Stimulated activated naive CD8-positive, alpha-beta T cell treated with anti-CD3 and anti-CD28 coated beads, Interleukin-15, Interleukin-2, amounts not matched to agents 100 U/mL and 50 U/mL, for 24 hours (primary cell): ENCODE measurements at regions not wholly inside any gene's neighbourhood (a gene's known extent, or its start where the extent isn't known, plus 50 kb on each side); places are given as distances from the start of the nearest gene placed in this dataset.

Experiments used
- ATAC-seq: fragments of 150-1000 bp; cut with Tn5 transposase; one replicate; pipeline ENCODE4 v1.10.0; 2021
- DNase-seq: peaks from one replicate; pipeline ENCODE4 v3.0.0; 2021

DNA sequence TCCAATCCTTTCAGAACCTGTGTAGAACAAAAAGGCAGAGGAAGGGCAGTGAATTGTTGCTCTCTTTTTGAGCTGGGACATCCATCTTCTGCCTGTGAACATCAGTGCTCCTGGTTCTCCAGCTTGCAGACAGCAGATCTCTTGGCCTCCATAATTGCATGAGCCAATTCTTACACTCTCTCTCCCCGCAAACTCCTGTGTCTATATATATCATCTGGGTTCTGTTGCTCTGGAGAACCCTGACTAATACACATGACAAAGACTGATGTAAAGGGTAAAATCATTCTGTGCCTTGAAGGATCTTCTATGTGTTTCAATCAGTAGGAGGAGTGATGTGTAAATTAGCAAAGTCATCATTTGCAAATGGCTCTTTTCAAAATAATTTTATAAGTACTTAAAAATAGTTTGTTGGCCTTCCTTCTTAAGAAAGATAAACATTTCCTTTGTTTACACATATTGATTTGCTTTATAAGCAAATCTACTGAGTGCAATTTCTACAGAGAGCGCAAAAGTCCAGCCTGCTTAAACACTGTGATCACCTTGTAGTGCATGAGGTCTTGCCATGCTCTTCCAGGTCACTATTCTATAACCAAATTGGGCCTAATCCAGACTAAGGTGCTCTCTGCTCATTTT is 154.9 kb upstream of the ANKRD28 start:
- ATAC-seq (no peak), DNase-seq (no peak)

DNA sequence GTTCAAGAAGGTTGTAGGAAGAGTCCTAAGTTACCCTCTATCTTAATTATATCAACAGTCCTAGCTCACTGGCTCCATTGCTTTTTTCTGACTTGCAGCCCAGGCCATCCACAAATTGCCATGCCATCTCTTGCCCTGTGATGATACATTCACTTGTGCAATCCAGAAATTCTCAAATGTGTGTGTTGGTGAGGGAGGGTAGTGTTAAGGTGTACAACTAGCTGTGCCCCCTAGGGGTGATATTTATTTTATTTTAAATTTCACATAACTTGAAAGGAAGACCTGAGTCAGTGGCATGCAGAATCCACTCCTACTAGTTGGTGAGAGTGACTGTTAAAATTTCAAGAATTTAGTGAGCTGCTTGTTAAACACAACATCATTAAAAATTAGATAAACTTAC is 156.1 kb upstream of the ANKRD28 start:
- no peak for ATAC-seq
- no peak for DNase-seq

DNA sequence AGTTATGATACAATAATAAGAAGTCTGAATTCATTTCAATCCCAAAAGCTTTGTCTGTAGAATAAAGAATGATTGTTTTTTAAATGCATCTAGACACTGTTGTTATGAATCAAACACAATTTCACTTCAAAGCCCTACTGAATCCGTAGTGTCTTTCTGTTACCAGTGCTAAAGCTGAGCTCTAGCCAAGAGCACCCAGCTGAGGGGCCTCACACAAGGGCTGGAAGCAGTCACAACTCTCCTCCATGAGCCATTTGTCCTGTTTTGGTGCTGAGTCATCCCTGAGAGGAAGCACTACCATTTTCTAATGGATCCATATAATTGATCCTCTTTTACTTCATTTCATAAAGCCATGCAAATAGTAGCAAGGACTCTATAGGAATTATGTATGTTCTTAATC is 158.2 kb upstream of the ANKRD28 start:
- no peak for ATAC-seq
- DNase-seq = no peak

DNA sequence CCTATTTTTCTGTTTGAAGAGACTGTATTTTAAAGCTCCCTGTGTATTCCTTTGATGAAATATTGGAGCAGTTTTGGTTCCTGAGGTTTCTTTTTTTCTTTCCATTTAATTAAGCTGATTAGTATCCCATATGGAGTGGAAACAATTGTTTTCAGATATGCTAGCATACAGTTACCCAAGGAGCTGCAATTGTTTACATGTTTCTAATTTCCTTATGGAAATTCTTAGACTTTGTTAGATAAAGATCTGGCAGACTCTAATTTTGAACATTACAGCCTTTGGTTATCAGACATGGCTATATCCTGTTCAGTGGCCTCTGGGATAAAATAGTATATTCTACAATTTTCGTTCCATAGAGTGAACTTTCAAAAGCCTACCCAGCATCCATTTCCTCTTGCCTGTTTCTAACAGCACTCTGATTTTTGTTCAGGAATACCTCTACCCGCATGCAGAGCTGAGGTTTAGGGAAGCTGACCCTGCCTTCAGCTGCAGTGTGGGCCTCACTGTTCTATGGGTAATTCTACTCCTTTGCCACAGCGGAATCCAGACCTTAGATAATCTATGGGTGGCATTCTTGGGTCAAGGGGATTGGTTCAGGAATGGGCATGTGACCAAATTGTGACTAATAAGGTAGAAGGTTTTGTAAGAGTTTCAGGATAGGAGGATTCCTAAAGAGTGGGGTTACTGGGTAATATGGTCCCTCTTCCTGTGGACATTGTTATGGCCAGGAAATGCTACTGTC is 161.1 kb upstream of the ANKRD28 start:
- DNase-seq (no peak), ATAC-seq (no peak)

DNA sequence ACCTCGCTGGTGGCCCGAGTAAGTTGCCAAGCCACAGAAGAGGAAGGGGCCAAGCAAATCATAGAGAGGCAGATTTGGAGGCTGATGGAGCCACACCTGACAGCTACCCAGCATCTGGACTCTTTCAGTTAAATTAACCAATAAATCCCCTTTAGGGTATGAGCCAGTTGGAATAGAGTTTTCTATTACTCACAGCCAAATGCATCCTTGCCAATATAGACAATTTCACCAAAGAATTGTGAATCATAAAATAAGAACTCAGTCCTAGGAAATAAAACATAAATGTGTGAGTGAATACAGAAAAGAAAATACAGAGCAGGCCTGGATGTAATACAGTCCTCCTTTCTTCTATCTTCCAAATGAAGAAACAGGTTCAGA is 161.6 kb upstream of the ANKRD28 start:
- ATAC-seq = no peak
- no peak for DNase-seq

DNA sequence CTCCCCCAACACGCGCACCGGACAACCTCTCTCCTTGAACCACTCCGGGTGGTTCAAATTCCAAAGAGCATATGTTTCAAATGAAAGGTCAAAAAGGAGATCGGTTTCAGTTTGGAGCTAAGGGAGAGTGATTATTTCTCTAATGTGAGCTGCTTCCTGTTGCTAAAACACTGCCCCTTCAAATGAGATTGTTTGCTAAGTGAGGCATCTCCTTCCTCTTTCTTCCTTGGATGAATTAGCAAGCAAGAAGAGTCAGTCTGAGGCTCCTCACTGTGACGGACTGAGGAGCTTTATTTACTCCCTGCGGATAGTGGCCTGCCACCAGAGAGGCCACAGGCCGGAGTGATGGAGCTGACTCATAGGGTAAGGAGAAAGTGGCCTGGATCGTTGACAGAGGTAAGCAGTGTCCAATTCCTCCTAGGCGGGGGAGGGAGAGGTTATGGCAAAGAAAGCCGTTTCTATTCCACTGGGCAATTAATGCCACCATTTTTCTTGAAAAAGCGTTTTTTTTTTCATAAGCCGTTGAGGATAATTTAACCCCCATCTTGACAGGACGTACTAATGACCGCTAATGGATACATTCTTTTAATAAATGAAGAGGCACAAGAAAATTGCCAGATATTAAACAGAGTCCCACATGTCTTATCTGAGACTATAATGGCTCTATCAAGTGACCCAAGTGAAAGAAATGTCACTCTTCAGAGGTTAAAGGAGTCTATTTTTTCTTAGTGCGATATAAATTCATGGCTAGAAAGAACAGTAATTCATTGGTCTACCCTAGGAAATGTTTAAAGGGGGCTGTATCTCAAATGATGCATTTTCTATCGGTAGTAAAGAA is 167.0 kb upstream of the ANKRD28 start:
- DNase-seq (no peak), ATAC-seq (no peak)

DNA sequence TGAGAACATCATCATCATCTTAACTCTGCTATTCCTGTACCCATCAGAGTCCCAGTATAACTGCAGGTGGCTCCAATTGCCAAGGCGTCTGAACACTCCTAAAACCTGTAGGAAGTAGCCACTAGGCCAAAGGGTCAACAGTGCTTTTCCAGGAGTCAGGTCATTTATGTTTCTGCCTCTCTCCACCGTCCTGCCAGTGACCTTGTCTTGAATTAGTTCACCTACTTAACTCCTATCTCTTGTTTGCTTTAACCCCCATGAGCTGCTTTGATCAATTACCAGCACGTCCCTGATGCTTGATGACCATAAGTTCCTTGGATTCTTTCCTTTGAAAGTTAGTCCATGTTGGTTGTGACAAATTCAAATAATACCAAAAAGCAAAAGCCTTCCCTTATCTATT is 169.8 kb upstream of the ANKRD28 start:
- DNase-seq (no peak), ATAC-seq (no peak)

DNA sequence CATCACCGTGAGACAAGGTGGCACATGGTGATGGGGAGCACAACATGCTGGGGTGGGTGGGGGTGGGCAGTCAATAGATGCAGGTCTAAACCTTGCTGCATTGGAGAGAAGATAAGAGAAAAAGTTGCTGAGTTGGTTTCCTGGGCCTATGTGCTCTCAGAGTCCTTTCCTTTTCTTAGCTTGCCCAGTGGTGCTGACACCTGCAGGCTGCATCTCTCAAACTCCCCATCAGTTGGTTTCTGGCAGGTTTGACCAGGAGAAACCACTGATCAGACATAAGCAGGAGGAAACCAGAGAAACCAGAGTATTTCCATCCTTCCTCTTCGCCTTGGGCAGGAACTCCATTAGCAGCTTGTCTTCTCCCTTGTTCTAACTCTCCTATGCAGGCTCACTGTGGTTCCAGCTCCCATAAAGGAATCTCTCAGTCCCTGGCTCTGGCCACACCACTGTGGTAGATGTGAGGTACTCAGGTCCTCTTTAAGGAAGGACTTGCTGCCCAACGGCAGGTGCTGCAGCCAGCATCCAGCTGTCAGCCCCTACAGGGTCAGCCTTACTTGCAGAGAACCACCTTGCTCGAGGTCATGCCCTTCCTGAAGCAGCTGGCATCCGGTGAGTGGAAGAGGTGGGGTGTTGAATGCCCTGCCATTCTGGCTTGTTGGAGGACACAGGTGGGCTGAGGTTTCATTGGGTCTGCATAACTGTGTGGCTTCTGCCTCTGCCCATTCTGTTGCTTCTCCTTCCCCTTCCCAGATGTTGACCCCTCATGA is 172.3 kb upstream of the ANKRD28 start:
- ATAC-seq (no peak), DNase-seq (no peak)

DNA sequence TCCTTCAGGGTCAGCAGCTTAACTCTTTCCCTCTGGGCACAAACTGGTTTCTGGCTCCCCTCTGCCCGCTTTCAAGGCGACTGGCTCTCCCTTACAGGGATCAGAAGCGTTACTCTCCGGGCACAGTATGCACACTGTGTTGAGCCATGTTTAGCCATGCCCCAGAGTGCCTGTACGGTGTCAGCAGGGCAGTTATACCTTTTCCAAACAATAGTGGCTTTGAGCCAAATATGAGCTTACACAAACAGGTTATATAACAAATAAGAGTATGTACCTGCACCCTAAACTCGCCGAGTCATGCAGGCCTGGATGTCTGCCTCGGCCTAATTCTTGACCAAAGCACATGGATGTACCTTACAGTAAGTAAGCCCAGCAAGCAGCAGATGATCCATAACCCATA is 175.6 kb upstream of the ANKRD28 start:
- ATAC-seq = no peak
- no peak for DNase-seq

DNA sequence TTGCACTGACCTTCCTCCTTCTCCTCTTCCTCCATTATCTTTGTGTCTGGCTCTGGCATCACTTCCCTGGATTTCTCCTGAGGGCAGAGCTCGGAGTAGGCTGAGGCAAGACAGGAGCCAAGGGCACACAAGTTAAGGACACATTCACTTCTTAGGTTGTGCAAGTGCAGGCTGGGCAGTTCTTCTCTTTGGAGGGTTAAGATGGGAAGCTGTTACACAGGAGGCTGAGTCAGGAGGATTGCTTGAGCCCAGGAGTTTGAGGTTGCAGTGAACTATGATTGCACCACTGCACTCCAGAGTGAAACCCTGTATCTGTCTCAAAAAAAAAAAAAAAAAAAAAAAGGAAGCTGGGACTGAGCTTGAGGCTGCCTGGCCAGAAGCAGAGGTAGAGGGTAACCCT is 176.2 kb upstream of the ANKRD28 start:
- ATAC-seq (no peak), DNase-seq (no peak)

DNA sequence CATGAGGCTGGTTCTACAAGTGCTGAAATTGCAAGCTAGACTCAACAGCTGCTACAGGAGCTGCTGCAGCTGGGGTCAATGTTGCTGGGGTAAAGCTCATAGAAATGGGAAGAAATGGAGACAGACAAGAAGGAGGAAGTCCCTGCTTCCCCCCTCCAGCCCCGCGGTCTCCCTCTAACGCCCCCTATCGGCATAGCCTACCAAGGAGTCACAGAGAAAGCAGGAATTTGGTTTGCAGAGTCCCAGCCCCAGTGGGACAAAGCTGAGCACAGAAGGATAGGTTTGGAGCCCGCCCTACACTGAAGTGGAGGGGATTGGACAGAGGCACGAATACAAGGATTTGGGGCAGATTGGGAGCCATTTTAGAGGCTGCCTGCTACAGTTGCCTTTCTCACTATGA is 176.9 kb upstream of the ANKRD28 start:
- ATAC-seq = no peak
- DNase-seq = no peak

DNA sequence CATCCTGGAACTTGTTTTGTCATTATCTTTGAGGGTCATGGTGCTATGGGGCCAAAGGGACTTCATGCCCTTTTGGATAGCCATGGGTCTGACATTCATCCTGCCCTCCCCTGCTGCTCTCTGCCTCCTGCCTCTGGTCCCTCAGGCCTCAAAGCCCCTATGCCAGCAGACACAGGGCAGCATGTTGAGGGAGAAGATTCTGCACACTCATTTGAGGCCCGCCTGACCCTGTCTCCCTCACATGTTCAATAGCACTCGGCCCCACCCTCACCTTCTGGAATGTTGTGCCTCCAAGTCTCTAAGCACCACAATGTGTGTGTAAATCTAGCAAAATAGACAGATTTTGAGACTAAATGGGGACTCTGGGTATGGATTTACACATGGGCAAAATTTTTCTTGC is 178.7 kb upstream of the ANKRD28 start:
- DNase-seq (no peak), ATAC-seq (no peak)

DNA sequence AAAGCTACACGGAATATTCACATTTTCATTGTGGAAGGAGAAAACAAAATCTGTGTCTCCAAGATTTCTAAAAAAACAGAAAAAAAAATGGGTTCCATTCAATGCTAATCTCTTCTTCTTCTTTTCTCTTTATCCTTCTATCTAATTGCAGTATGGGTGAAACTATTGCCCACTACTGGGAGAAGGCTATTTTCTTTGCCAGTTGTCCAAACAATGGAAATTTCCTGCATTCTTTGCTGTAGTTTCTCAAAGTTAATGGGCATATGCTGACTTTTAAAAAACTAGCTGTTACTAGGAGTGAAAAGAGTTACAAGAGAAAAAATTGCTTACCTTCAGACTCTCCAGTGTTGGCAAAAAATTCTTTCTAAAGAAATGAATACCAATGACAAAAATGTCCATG is 179.3 kb upstream of the ANKRD28 start:
- DNase-seq (no peak), ATAC-seq (no peak)

DNA sequence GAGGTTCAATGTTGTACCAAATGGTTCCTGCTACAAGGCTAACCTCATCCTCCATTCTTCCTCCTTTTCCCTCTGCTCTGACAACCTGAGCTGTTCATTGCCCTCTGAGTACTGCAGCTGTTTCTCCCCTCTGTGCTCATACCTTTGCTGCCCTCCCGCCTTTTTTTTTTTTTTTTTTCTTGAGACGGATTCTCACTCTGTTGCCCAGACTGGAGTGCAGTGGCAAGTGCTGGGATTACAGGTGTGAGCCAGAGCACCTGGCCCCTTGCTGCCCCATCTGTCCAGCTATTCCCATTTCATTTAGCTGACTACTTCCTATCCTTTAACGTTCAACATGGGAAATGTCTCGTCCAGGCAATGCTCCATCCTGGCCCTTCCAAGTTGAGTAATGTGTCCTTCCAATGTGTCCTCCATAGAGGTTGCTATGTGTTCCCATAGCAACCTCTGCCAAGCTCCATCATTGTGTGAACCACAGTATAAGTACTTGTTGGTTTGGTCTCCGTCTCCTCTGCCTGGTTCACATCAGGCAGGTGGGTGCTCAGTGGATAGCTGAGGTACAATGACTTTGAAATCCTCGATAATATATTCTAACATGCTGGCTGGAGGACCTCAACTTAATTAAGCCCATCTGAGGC is 179.9 kb upstream of the ANKRD28 start:
- ATAC-seq = no peak
- DNase-seq = no peak

DNA sequence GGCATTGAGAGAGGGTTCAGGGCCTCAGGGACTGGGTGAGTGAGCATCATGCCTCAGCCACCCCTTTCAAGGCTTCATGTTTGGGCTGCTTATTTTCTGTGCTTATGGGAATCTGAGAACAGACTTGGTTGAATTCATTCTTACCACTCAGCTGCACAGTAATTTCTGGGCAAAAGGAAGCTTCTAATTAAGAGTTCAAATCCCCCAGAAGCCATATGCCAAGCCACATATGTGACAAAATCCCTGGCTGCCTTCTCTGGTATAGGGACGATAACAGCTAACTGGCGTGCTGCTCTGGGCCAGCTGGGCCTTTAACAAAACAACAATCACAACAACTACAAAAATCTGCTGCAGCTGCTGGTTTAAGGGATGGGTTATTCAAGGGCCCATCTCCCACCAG is 181.0 kb upstream of the ANKRD28 start:
- DNase-seq (no peak), ATAC-seq (no peak)

DNA sequence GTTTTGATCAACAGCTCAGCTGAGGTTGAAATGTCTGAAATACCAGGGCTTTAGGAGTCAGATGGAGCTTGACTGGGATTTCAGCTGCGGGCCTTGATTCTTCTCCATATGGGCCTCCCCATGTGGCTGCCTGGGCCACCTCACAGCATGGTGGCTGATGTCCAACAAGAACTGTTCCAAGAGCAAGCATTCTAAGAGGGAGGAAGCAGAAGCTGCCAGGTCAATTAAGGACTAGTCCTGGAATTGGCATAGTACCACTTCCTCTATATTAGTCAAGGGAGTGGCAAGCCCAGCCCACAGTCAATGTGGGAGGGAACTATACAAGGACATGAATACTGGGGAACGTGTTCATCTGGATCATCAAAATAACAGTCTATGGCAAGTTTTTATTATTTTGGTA is 181.7 kb upstream of the ANKRD28 start:
- DNase-seq (no peak), ATAC-seq (no peak)

DNA sequence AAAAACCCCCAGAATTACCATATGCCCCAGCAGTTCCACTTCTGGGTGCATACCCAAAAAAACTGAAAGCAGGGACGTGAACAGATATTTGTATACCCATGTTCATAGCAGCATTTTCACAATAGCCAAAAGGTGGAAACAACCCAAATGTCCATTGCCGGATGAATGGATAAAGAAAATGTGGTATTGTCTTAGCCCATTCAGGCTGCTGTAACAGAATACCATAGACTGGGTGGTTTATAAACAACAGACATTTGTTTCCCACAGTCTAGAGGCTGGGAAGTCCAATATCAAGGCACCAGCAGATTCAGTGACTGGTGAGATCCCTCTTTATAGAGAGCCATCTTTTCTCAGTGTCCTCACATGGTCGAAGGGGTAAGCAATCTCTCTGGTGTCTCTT is 182.1 kb upstream of the ANKRD28 start:
- DNase-seq (no peak), ATAC-seq (no peak)

DNA sequence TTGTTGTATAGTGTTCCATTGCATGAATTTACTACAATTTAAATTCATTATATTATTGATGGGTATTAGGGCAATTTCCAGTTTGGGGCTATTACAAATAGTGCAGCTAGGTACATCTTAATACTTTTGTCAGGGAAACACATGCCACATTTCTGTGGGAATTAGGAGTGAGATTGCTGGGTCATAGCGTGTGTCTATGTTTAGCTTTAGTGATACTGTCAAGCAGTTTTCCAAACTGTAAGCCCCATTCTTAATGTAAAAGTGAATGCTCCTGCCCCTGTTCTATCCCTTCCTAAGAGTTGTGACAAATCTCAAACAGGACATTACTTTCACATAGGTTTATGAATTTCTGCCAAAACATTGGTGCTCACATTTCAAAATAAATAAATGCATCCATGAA is 184.5 kb upstream of the ANKRD28 start:
- no peak for ATAC-seq

DNA sequence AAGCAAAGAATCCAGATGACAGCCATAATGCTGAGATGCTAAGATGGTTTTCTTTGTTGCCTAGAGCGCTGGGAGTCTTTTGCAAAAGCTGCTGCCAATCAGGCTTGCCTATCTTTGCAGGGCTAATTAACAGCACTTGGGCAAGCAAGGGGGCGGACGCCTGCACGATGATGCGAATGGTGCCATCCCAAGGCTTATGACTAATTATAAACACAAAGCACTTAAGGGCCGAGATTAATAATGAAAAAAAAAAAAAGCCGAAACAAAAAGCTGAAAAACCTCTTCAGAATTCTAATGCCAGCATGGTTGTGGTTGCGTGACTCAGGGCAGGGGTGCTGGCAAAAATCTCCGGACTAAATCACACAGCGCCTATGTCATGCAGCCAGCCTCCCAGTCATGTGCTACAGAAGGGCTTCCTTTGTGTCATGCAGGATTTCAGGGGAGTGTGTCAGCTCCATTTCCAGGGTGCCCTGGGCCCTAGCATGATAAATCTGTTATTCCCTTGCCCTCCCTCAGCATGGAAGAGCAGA is 185.0 kb upstream of the ANKRD28 start:
- ATAC-seq (no peak), DNase-seq (no peak)

More for the DNA sequence above, 184.5 kb upstream of the ANKRD28 start:
- no peak for DNase-seq

DNA sequence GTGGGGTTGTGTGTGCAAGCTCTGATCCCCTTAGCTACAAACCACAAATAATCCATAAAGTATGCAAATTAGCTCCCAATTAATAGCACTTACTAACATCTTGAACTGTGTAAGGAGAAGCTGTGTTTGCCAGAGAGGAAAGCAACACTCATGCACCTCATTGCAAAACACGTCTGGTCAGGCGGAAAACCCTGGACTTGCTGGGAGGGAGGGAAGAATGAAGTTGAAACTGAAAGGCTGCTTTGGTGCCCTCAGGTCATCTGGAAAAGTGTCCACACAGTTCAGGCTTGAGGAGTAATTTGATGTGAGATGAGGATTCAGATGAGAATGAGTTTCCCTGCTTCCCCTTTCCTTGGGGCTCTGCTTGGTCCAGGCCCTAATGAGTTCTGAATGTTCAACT is 185.5 kb upstream of the ANKRD28 start:
- DNase-seq (no peak), ATAC-seq (no peak)

DNA sequence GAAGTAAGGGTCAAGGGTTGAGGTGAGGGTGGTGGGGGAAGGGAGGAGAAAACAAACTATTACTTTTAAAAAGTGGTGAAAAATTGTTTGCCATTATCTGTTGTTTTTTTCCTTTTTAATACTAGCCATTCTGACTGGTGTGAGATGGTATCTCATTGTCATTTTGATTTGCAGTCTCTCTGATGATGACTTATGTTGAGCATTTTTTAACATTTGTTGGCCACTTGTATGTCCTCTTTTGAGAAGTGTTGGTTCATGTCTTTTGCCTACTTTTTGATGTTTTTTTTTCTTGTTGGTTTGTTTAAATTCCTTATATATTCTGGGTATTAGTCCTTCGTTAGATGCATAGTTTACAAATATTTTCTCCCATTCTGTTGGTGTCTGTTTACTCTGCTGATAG is 185.9 kb upstream of the ANKRD28 start:
- ATAC-seq (no peak), DNase-seq (no peak)

DNA sequence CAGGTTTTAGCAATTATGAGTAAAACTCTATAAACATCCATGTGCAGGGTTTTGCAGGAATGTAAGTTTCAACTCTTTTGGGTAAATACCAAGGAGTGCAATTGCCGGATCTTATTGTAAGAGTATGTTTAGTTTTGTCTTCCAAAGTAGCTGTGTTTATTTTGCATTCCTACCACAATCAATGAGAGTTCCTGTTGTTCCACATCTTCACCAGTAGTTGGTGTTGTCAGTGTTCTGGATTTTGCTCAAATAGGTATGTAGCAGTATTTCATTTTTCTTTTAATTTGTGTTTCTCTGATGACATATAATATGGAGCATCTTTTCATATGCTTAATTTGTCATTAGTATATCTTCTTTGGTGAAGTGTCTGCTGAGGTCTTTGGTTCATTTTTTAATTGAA is 185.1 kb upstream of the GALNT15 start:
- DNase-seq = no peak
- ATAC-seq = no peak
